Neural cell (in vitro differentiated cells): ENCODE measurements at regions not wholly inside any gene's neighbourhood (a gene's known extent, or its start where the extent isn't known, plus 50 kb on each side); places are given as distances from the start of the nearest gene placed in this dataset.

ENCODE experiments used
- H2AFZ ChIP-seq: fragments of 200-600, 300-800 bp; sonication (generic), shearing (Covaris generic); 2 replicates; pipeline ENCODE4 v1.6.0; 2014; ENCODE audit warnings: low read depth, mild to moderate bottlenecking, antibody characterized with exemption, low read length, moderate library complexity
- H3F3A ChIP-seq: fragments of 200-600 bp; shearing (Covaris generic); 2 replicates; pipeline ENCODE4 v1.6.1; 2016; ENCODE audit warnings: mild to moderate bottlenecking, moderate library complexity, mixed read lengths, antibody characterized with exemption, low read length; ENCODE audit not compliant: insufficient read depth, poor library complexity, severe bottlenecking
- H3K27ac ChIP-seq: fragments of 200-600, 300-800 bp; sonication (generic), shearing (Covaris generic); 2 replicates; pipeline ENCODE4 v1.5.1; 2014; ENCODE audit warnings: mild to moderate bottlenecking, low read length, moderate library complexity
- H3K27me3 ChIP-seq: fragments of 300-800, 200-600 bp; sonication (generic), shearing (Covaris generic); 2 replicates; pipeline ENCODE4 v1.6.0; 2014; ENCODE audit warnings: mild to moderate bottlenecking, low read depth, low read length, moderate library complexity; ENCODE audit not compliant: insufficient read depth
- H3K36me3 ChIP-seq: fragments of 300-800, 200-600 bp; sonication (generic), shearing (Covaris generic); 2 replicates; pipeline ENCODE4 v1.5.1; 2014; ENCODE audit warnings: mild to moderate bottlenecking, antibody characterized with exemption, low read length, moderate library complexity; ENCODE audit not compliant: insufficient read depth
- H3K4me2 ChIP-seq: fragments of 300-800, 200-600 bp; sonication (generic), shearing (Covaris generic); 2 replicates; pipeline ENCODE4 v1.6.0; 2014; ENCODE audit warnings: mild to moderate bottlenecking, low read length
- H3K4me3 ChIP-seq: fragments of 300-800, 200-600 bp; sonication (generic), shearing (Covaris generic); 2 replicates; pipeline ENCODE4 v1.5.1; 2014; ENCODE audit warnings: mild to moderate bottlenecking, low read length, moderate library complexity
- H3K79me2 ChIP-seq: fragments of 200-600 bp; shearing (Covaris generic); replicated peaks from 2 replicates; pipeline ENCODE4 v1.6.0; 2014; ENCODE audit warnings: mild to moderate bottlenecking, low read length, moderate library complexity; ENCODE audit not compliant: insufficient read depth
- H3K9ac ChIP-seq: fragments of 300-800, 200-600 bp; sonication (generic), shearing (Covaris generic); 2 replicates; pipeline ENCODE4 v1.6.1; 2016; ENCODE audit warnings: mild to moderate bottlenecking, low read length, mixed read lengths
- H3K9me2 ChIP-seq: fragments of 200-600 bp; shearing (Covaris generic); 2 replicates; pipeline ENCODE4 v1.6.1; 2016; ENCODE audit warnings: mild to moderate bottlenecking, low read length, mixed read lengths; ENCODE audit not compliant: insufficient read depth
- H3K9me3 ChIP-seq: fragments of 200-600, 300-800 bp; sonication (generic), shearing (Covaris generic); 2 replicates; pipeline ENCODE4 v1.6.1; 2016; ENCODE audit warnings: mild to moderate bottlenecking, mixed run types, low read length, moderate library complexity, mixed read lengths
- H4K20me1 ChIP-seq: fragments of 200-600 bp; shearing (Covaris generic); 2 replicates; pipeline ENCODE4 v1.6.1; 2016; ENCODE audit warnings: mild to moderate bottlenecking, mixed run types; ENCODE audit not compliant: insufficient read depth
- CTCF ChIP-seq: fragments of 450-650 bp; IDR thresholded peaks from 2 replicates; pipeline ENCODE4 v1.5.1; 2014; ENCODE audit warnings: antibody characterized with exemption, mild to moderate bottlenecking, moderate library complexity; ENCODE audit not compliant: poor library complexity, severe bottlenecking
- EP300 ChIP-seq: fragments of 450-650 bp; conservative IDR thresholded peaks from 2 replicates; pipeline ENCODE4 v1.6.1; 2014; ENCODE audit warnings: antibody characterized with exemption, mild to moderate bottlenecking, moderate library complexity; ENCODE audit not compliant: poor library complexity, severe bottlenecking
- EZH2 ChIP-seq: fragments of 200-600, 300-800 bp; shearing (Covaris generic), sonication (generic); IDR thresholded peaks from 2 replicates; pipeline ENCODE4 v1.6.1; 2014; ENCODE audit warnings: antibody characterized with exemption, low read length, borderline replicate concordance, mild to moderate bottlenecking; ENCODE audit not compliant: insufficient read depth, poor library complexity, severe bottlenecking
- MXI1 ChIP-seq: fragments of 450-650 bp; conservative IDR thresholded peaks from 2 replicates; pipeline ENCODE4 v1.6.1; 2014; ENCODE audit warnings: antibody characterized with exemption, mild to moderate bottlenecking; ENCODE audit not compliant: poor library complexity, severe bottlenecking
- POLR2AphosphoS5 ChIP-seq: IDR thresholded peaks from 2 replicates; pipeline ENCODE4 v1.6.1; 2012
- RAD21 ChIP-seq: fragments of 450-650 bp; conservative IDR thresholded peaks from 2 replicates; pipeline ENCODE4 v1.6.1; 2014; ENCODE audit warnings: antibody characterized with exemption, mild to moderate bottlenecking, moderate library complexity
- REST ChIP-seq: IDR thresholded peaks from 2 replicates; pipeline ENCODE4 v1.6.1; 2012; ENCODE audit warnings: borderline replicate concordance
- SMC3 ChIP-seq: fragments of 450-650 bp; conservative IDR thresholded peaks from 2 replicates; pipeline ENCODE4 v1.6.1; 2014; ENCODE audit warnings: antibody characterized with exemption, mild to moderate bottlenecking, moderate library complexity; ENCODE audit not compliant: poor library complexity
- TAF1 ChIP-seq: IDR thresholded peaks from 2 replicates; pipeline ENCODE4 v1.6.1; 2012; ENCODE audit warnings: low read depth

GRCh38 chr5:135236908-135237747 lies 161.9 kb downstream of the MACROH2A1 start:
- TF ChIP-seq REST: no peak
- TF ChIP-seq RAD21: no peak
- no peak for TF ChIP-seq EP300
- TF ChIP-seq EZH2: no peak
- TF ChIP-seq POLR2AphosphoS5: no peak
- no peak for TF ChIP-seq TAF1
- no peak for TF ChIP-seq SMC3
- TF ChIP-seq MXI1: no peak
- no peak for TF ChIP-seq CTCF
- H4K20me1 ChIP-seq: no peaks in the 10 kb centered on the region
- no peak overlapping the region for H3K4me2 ChIP-seq
- H3K4me3 ChIP-seq: no peak overlapping the region
- no peaks in the 10 kb centered on the region for H3K79me2 ChIP-seq
- H3K9me3 ChIP-seq: no peaks in the 10 kb centered on the region
- no peaks in the 10 kb centered on the region for H3K9me2 ChIP-seq
- H3K27me3 ChIP-seq: no peaks in the 10 kb centered on the region
- no peak overlapping the region for H3K27ac ChIP-seq
- H3K36me3 ChIP-seq: no peaks in the 10 kb centered on the region
- H3F3A ChIP-seq: no peaks in the 10 kb centered on the region
- H2AFZ ChIP-seq: no peak overlapping the region
- H3K9ac ChIP-seq: no peak overlapping the region

- H2AFZ ChIP-seq: no peak overlapping the region
- no peak overlapping the region for H3K4me2 ChIP-seq
- no peak overlapping the region for H3K4me3 ChIP-seq
- no peaks in the 10 kb centered on the region for H3K79me2 ChIP-seq
- H3K9ac ChIP-seq: no peak overlapping the region
- H3K9me3 ChIP-seq: no peaks in the 10 kb centered on the region
- no peak overlapping the region for H3K27ac ChIP-seq
- no peaks in the 10 kb centered on the region for H3K27me3 ChIP-seq
- H3K36me3 ChIP-seq: no peaks in the 10 kb centered on the region
- no peaks in the 10 kb centered on the region for H3F3A ChIP-seq
- no peaks in the 10 kb centered on the region for H3K9me2 ChIP-seq
- no peak for TF ChIP-seq SMC3
- no peak for TF ChIP-seq RAD21
- no peak for TF ChIP-seq EP300
- TF ChIP-seq MXI1: no peak
- TF ChIP-seq REST: no peak
- no peak for TF ChIP-seq POLR2AphosphoS5
- TF ChIP-seq EZH2: no peak
- TF ChIP-seq TAF1: no peak
- TF ChIP-seq CTCF: no peak
- no peaks in the 10 kb centered on the region for H4K20me1 ChIP-seq
These were observed 162.7 kb downstream of the MACROH2A1 start for GRCh38 chr5:135236228-135236907.
